SJSA1 (cell line): ENCODE measurements at regions not wholly inside any gene's neighbourhood (a gene's known extent, or its start where the extent isn't known, plus 50 kb on each side); places are given as distances from the start of the nearest gene placed in this dataset.
"Not testable (repeated sequence)": the region's sequence is repeated elsewhere in the genome, so short reads cannot be mapped to it uniquely, and the experiment has no call there.

ENCODE experiments used
- DNase-seq, 2 experiments: peaks; one replicate each; pipeline ENCODE4 v3.0.0-alpha.2; 2015 to 2020; ENCODE audit warnings: low spot score in 2 of 2, low read depth in 1 of 2
- H3K27ac ChIP-seq: fragments of 250-450 bp; sonication (Bioruptor Pico); 2 replicates; pipeline ENCODE4 v1.5.1; 2020; ENCODE audit warnings: mild to moderate bottlenecking, moderate library complexity
- H3K27me3 ChIP-seq: fragments of 250-450 bp; sonication (Bioruptor Pico); replicated peaks from 2 replicates; pipeline ENCODE4 v1.5.1; 2020; ENCODE audit warnings: mild to moderate bottlenecking, moderate library complexity
- H3K36me3 ChIP-seq: fragments of 250-450 bp; sonication (Bioruptor Pico); 2 replicates; pipeline ENCODE4 v1.5.1; 2020; ENCODE audit warnings: mild to moderate bottlenecking
- H3K4me1 ChIP-seq: fragments of 250-450 bp; sonication (Bioruptor Pico); replicated peaks from 2 replicates; pipeline ENCODE4 v1.6.1; 2021; ENCODE audit warnings: mild to moderate bottlenecking
- H3K4me3 ChIP-seq: fragments of 250-450 bp; sonication (Bioruptor Pico); 2 replicates; pipeline ENCODE4 v1.5.1; 2020; ENCODE audit warnings: mild to moderate bottlenecking
- H3K9me3 ChIP-seq: fragments of 250-450 bp; sonication (Bioruptor Pico); replicated peaks from 2 replicates; pipeline ENCODE4 v1.5.1; 2020; ENCODE audit warnings: mild to moderate bottlenecking

GRCh38 chr13:62838929-62839328, 1423.3 kb upstream of the PCDH20 start:
- Histone ChIP-seq H3K9me3 (no peaks in the 10 kb centered on the region), H3K36me3 (no peaks in the 10 kb centered on the region), H3K4me1 (no peaks in the 10 kb centered on the region), H3K27ac (no peak overlapping the region), H3K4me3 (no peak overlapping the region), H3K27me3 (no peaks in the 10 kb centered on the region)
- DNase-seq, result no peak

GRCh38 chr13:62837895-62838294, 1422.2 kb upstream of the PCDH20 start:
- Histone ChIP-seq H3K4me3 (no peak overlapping the region), H3K27me3 (no peaks in the 10 kb centered on the region), H3K4me1 (no peaks in the 10 kb centered on the region), H3K36me3 (no peaks in the 10 kb centered on the region), H3K27ac (no peak overlapping the region), H3K9me3 (no peaks in the 10 kb centered on the region)
- no peak for DNase-seq

GRCh38 chr13:62829486-62829885, 1413.8 kb upstream of the PCDH20 start:
- Histone ChIP-seq H3K36me3 (no peaks in the 10 kb centered on the region), H3K4me1 (no peaks in the 10 kb centered on the region), H3K9me3 (no peaks in the 10 kb centered on the region), H3K27me3 (no peaks in the 10 kb centered on the region), H3K4me3 (no peak overlapping the region), H3K27ac (no peak overlapping the region)
- no peak for DNase-seq

- H3K4me1 ChIP-seq, result no peaks in the 10 kb centered on the region
- H3K27me3 ChIP-seq, result no peaks in the 10 kb centered on the region
- no peak overlapping the region for H3K27ac ChIP-seq
- DNase-seq, result no peak
- H3K4me3 ChIP-seq, result no peak overlapping the region
- no peaks in the 10 kb centered on the region for H3K9me3 ChIP-seq
- no peaks in the 10 kb centered on the region for H3K36me3 ChIP-seq
Measured at GRCh38 chr13:62799931-62800436, 1384.3 kb upstream of the PCDH20 start.

- no peaks in the 10 kb centered on the region for H3K27me3 ChIP-seq
Measured at GRCh38 chr13:62799038-62799535, 1383.4 kb upstream of the PCDH20 start.

GRCh38 chr13:62793850-62794249, 1378.2 kb upstream of the PCDH20 start:
- no peaks in the 10 kb centered on the region for H3K27me3 ChIP-seq
- no peak overlapping the region for H3K27ac ChIP-seq
- H3K4me1 ChIP-seq, result no peaks in the 10 kb centered on the region
- no peak for DNase-seq
- no peaks in the 10 kb centered on the region for H3K9me3 ChIP-seq
- no peaks in the 10 kb centered on the region for H3K36me3 ChIP-seq
- H3K4me3 ChIP-seq, result no peak overlapping the region

More at GRCh38 chr13:62799038-62799535, 1383.4 kb upstream of the PCDH20 start:
- H3K9me3 ChIP-seq, result no peaks in the 10 kb centered on the region
- no peak overlapping the region for H3K27ac ChIP-seq
- no peak overlapping the region for H3K4me3 ChIP-seq
- no peak for DNase-seq
- H3K36me3 ChIP-seq, result no peaks in the 10 kb centered on the region
- no peaks in the 10 kb centered on the region for H3K4me1 ChIP-seq

- Histone ChIP-seq H3K27me3 (no peaks in the 10 kb centered on the region), H3K9me3 (no peaks in the 10 kb centered on the region; the same call in 1 of the 2 replicates)
- DNase-seq, result no peak
Measured at GRCh38 chr13:62781866-62782265, 1366.2 kb upstream of the PCDH20 start.

GRCh38 chr13:62779161-62779560, 1363.5 kb upstream of the PCDH20 start:
- H3K36me3 ChIP-seq, result no peaks in the 10 kb centered on the region
- H3K4me1 ChIP-seq, result no peaks in the 10 kb centered on the region
- H3K9me3 ChIP-seq, result no peaks in the 10 kb centered on the region; the same call in 1 of the 2 replicates
- no peaks in the 10 kb centered on the region for H3K27me3 ChIP-seq
- no peak overlapping the region for H3K4me3 ChIP-seq
- no peak overlapping the region for H3K27ac ChIP-seq
- no peak for DNase-seq

More at GRCh38 chr13:62781866-62782265, 1366.2 kb upstream of the PCDH20 start:
- H3K36me3 ChIP-seq, result no peaks in the 10 kb centered on the region
- H3K4me3 ChIP-seq, result no peak overlapping the region
- H3K27ac ChIP-seq, result no peak overlapping the region
- no peaks in the 10 kb centered on the region for H3K4me1 ChIP-seq

GRCh38 chr13:62767473-62767872, 1351.8 kb upstream of the PCDH20 start:
- Histone ChIP-seq H3K4me3 (no peak overlapping the region), H3K9me3 (no peaks in the 10 kb centered on the region), H3K27ac (no peak overlapping the region), H3K36me3 (no peaks in the 10 kb centered on the region), H3K27me3 (no peaks in the 10 kb centered on the region), H3K4me1 (no peaks in the 10 kb centered on the region)
- DNase-seq, result no peak

GRCh38 chr13:62760724-62761123, 1345.1 kb upstream of the PCDH20 start:
- H3K9me3 ChIP-seq, result no peaks in the 10 kb centered on the region
- no peaks in the 10 kb centered on the region for H3K27me3 ChIP-seq
- no peaks in the 10 kb centered on the region for H3K4me1 ChIP-seq
- DNase-seq, result no peak
- no peaks in the 10 kb centered on the region for H3K36me3 ChIP-seq
- H3K4me3 ChIP-seq, result no peak overlapping the region
- no peak overlapping the region for H3K27ac ChIP-seq

- no peak for DNase-seq
- H3K4me1 ChIP-seq, result no peaks in the 10 kb centered on the region
Measured at GRCh38 chr13:62747629-62748028, 1332.0 kb upstream of the PCDH20 start.

GRCh38 chr13:62747152-62747551, 1331.5 kb upstream of the PCDH20 start:
- Histone ChIP-seq H3K27ac (no peak overlapping the region), H3K4me3 (no peak overlapping the region), H3K9me3 (no peaks in the 10 kb centered on the region), H3K4me1 (no peaks in the 10 kb centered on the region), H3K27me3 (no peaks in the 10 kb centered on the region), H3K36me3 (no peaks in the 10 kb centered on the region)
- no peak for DNase-seq

More at GRCh38 chr13:62747629-62748028, 1332.0 kb upstream of the PCDH20 start:
- H3K9me3 ChIP-seq, result no peaks in the 10 kb centered on the region
- no peak overlapping the region for H3K27ac ChIP-seq
- H3K36me3 ChIP-seq, result no peaks in the 10 kb centered on the region
- H3K27me3 ChIP-seq, result no peaks in the 10 kb centered on the region
- H3K4me3 ChIP-seq, result no peak overlapping the region

GRCh38 chr13:62729746-62730145, 1314.1 kb upstream of the PCDH20 start:
- H3K9me3 ChIP-seq, H3K4me1 ChIP-seq, H3K4me3 ChIP-seq, H3K27ac ChIP-seq, H3K36me3 ChIP-seq, H3K27me3 ChIP-seq: not testable (repeated sequence)
- DNase-seq, result peak in 1 of 2 experiments; percentile 22

- no peak for DNase-seq
- no peaks in the 10 kb centered on the region for H3K36me3 ChIP-seq
- H3K27ac ChIP-seq, result no peak overlapping the region
- no peaks in the 10 kb centered on the region for H3K9me3 ChIP-seq
- H3K4me3 ChIP-seq, result no peak overlapping the region
- no peaks in the 10 kb centered on the region for H3K4me1 ChIP-seq
- no peaks in the 10 kb centered on the region for H3K27me3 ChIP-seq
Measured at GRCh38 chr13:62721893-62722292, 1306.2 kb upstream of the PCDH20 start.

GRCh38 chr13:62711948-62712347, 1296.3 kb upstream of the PCDH20 start:
- H3K9me3 ChIP-seq, H3K27me3 ChIP-seq, H3K4me3 ChIP-seq, H3K4me1 ChIP-seq, H3K27ac ChIP-seq, DNase-seq, H3K36me3 ChIP-seq: not testable (repeated sequence)
